Medulla oblongata (tissue), 1 donor: ENCODE measurements at regions not wholly inside any gene's neighbourhood (a gene's known extent, or its start where the extent isn't known, plus 50 kb on each side); places are given as distances from the start of the nearest gene placed in this dataset.

Experiments
- DNase-seq: peaks from one replicate; pipeline ENCODE4 v3.0.0-alpha.2; 2015; ENCODE audit errors: extremely low spot score

- DNase-seq = no peak
These were observed 161.7 kb upstream of the USP24 start for GRCh38 chr1:55376897-55377296.

GRCh38 chr1:55375617-55376258 lies 160.6 kb upstream of the USP24 start:
- peak; percentile 81 for DNase-seq

GRCh38 chr1:55374801-55375616 lies 159.8 kb upstream of the USP24 start:
- peak; percentile 91 for DNase-seq

GRCh38 chr1:55374216-55374615 lies 159.1 kb upstream of the USP24 start:
- DNase-seq = peak; percentile 11

- no peak for DNase-seq
These were observed 154.3 kb upstream of the USP24 start for GRCh38 chr1:55369474-55369873.

- DNase-seq = no peak
These were observed 153.5 kb upstream of the USP24 start for GRCh38 chr1:55368698-55369097.

- DNase-seq = no peak
These were observed 152.1 kb upstream of the USP24 start for GRCh38 chr1:55367273-55367672.

GRCh38 chr1:55364216-55364615 lies 149.1 kb upstream of the USP24 start:
- DNase-seq = no peak

GRCh38 chr1:55363268-55363667 lies 148.1 kb upstream of the USP24 start:
- DNase-seq = no peak

- DNase-seq = no peak
These were observed 147.4 kb upstream of the USP24 start for GRCh38 chr1:55362558-55362957.

- DNase-seq = no peak
These were observed 144.4 kb upstream of the USP24 start for GRCh38 chr1:55359611-55360010.

- no peak for DNase-seq
These were observed 143.4 kb upstream of the USP24 start for GRCh38 chr1:55358581-55358980.

GRCh38 chr1:55355549-55355948 lies 140.4 kb upstream of the USP24 start:
- no peak for DNase-seq

- no peak for DNase-seq
These were observed 138.8 kb upstream of the USP24 start for GRCh38 chr1:55353707-55354620.

GRCh38 chr1:55352811-55353180 lies 137.6 kb upstream of the USP24 start:
- DNase-seq = no peak

- no peak for DNase-seq
These were observed 137.1 kb upstream of the USP24 start for GRCh38 chr1:55352080-55352810.

- no peak for DNase-seq
These were observed 133.2 kb upstream of the USP24 start for GRCh38 chr1:55348356-55348755.

GRCh38 chr1:55347866-55348265 lies 132.7 kb upstream of the USP24 start:
- no peak for DNase-seq

GRCh38 chr1:55347041-55347440 lies 131.9 kb upstream of the USP24 start:
- DNase-seq = no peak

- DNase-seq = no peak
These were observed 131.4 kb upstream of the USP24 start for GRCh38 chr1:55346586-55346985.

GRCh38 chr1:55339681-55340080 lies 124.5 kb upstream of the USP24 start:
- DNase-seq = no peak

GRCh38 chr1:55338448-55338820 lies 123.3 kb upstream of the USP24 start:
- DNase-seq = no peak
